Suprapubic skin (tissue), 4 donors: ENCODE measurements at regions not wholly inside any gene's neighbourhood (a gene's known extent, or its start where the extent isn't known, plus 50 kb on each side); places are given as distances from the start of the nearest gene placed in this dataset.

Experiments used
- EP300 ChIP-seq: sonication (generic); formaldehyde crosslinking; IDR thresholded peaks from one replicate; pipeline ENCODE4 v1.6.1; 2017; ENCODE audit warnings: antibody characterized with exemption
- POLR2A ChIP-seq, 2 donors: fragments of 450-650 bp; IDR thresholded peaks; one replicate each; pipeline ENCODE4 v1.6.1; 2017; ENCODE audit warnings: antibody characterized with exemption in 2 of 2, mild to moderate bottlenecking in 2 of 2, moderate library complexity in 2 of 2
- POLR2AphosphoS5 ChIP-seq, 3 donors: sonication (generic); formaldehyde crosslinking; IDR thresholded peaks; one replicate each; pipeline ENCODE4 v1.6.1; 2017; ENCODE audit warnings: antibody characterized with exemption in 3 of 3
- TF ChIP-seq, protein P1 (sequence below), 2 donors: fragments of 200-600 bp in 1 of 2; fragments of 450-650 bp in 1 of 2; sonication (generic) in 1 of 2; IDR thresholded peaks; one replicate each; pipeline ENCODE4 v1.5.1; 2016 to 2019; ENCODE audit warnings: antibody characterized with exemption in 2 of 2, mild to moderate bottlenecking in 1 of 2, moderate library complexity in 1 of 2

DNA sequence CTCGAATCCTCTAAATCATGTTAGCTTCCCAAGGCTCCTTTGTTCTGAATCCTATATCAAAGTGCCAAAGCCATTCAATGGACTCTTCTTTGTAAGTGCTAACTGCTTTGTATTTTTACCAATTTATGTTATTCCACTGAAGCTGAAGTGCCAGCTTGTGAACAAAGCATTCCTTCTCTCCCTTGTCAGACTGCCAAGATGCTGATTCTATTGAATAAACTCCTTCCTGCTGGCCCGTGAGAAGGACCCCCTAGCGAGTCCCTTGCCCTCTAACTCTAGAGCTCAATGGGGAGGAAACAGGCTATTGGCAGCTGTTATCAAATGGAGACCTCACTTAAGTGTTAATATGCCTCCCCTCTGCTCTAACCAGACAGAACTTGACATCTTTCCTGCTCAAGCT is 1097.9 kb upstream of the CNTNAP5 start:
- TF ChIP-seq, protein P1, sequence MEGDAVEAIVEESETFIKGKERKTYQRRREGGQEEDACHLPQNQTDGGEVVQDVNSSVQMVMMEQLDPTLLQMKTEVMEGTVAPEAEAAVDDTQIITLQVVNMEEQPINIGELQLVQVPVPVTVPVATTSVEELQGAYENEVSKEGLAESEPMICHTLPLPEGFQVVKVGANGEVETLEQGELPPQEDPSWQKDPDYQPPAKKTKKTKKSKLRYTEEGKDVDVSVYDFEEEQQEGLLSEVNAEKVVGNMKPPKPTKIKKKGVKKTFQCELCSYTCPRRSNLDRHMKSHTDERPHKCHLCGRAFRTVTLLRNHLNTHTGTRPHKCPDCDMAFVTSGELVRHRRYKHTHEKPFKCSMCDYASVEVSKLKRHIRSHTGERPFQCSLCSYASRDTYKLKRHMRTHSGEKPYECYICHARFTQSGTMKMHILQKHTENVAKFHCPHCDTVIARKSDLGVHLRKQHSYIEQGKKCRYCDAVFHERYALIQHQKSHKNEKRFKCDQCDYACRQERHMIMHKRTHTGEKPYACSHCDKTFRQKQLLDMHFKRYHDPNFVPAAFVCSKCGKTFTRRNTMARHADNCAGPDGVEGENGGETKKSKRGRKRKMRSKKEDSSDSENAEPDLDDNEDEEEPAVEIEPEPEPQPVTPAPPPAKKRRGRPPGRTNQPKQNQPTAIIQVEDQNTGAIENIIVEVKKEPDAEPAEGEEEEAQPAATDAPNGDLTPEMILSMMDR (IDR thresholded peaks at IDR 0.05) = no peak
- TF ChIP-seq POLR2AphosphoS5 (IDR thresholded peaks at IDR 0.05) (no peak), POLR2A (IDR thresholded peaks at IDR 0.05) (no peak), EP300 (no peak)
